Right ventricle myocardium inferior (tissue), 1 donor: ENCODE measurements at regions not wholly inside any gene's neighbourhood (a gene's known extent, or its start where the extent isn't known, plus 50 kb on each side); places are given as distances from the start of the nearest gene placed in this dataset.
"Not testable (repeated sequence)": the region's sequence is repeated elsewhere in the genome, so short reads cannot be mapped to it uniquely, and the experiment has no call there.

Source experiments
- ATAC-seq: fragments of 200-7000 bp; cut with Tn5 transposase; one replicate; pipeline ENCODE4 v1.9.1; 2020; ENCODE audit warnings: mild to moderate bottlenecking, moderate library complexity
- DNase-seq: peaks from one replicate; pipeline ENCODE4 v3.0.0; 2021; ENCODE audit errors: missing footprints
- intact Hi-C: fragments of 100-400 bp; cut with DNase I; formaldehyde crosslinking; loops from one replicate; pipeline ENCODE4 v1.11.0; 2022
- donor health status: DM: no; HTN: yes; CAD: no; lungs with severe emphysema.

DNA sequence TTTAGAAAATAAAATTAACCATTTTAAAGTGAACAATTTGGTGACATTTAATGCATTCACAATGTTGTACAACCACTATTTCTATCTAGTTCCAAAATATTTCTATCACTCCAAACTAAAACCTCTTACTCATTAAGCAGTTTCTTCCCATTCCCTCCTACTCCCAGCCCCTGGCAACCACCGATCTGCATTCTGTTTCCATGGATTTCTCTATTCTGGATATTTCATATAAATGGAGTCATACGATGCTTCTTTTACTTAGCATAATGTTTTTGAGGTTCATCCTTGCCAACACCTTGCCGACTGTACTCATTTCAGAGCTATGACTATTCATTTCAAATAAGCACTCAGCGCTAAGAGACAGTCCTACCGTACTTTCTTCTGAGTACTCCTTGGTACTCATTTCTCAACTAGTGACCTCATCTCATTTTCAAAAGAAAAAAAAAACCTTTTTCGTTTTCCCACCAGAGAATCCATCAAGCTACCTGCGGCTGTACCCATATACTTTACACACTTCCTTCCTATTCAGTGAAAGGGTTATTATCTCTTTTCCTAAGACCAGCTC is 259.2 kb downstream of the UTRN start:
- intact Hi-C loops, result no loop called here
- no peak for ATAC-seq
- no peak for DNase-seq

DNA sequence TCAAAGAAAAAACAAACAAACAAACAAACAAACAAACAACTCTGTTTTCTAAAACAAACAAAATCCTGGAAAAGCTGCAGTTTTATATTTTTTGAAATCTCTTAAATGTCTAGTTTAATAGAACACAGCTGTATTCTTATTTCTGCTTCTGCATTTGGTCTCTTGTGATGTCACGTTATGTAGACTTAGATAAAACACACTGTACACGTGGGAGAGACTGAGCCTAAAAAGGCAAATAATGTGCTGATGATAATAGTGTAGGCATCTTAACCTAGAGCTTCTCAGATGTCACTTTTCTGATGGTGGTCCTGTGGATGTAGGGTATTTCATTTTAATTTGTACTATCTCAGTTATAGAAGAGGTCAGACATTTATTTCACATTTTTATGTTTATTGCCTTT is 261.7 kb downstream of the UTRN start:
- DNase-seq (no peak), ATAC-seq (no peak)
- intact Hi-C loops, result no loop called here

DNA sequence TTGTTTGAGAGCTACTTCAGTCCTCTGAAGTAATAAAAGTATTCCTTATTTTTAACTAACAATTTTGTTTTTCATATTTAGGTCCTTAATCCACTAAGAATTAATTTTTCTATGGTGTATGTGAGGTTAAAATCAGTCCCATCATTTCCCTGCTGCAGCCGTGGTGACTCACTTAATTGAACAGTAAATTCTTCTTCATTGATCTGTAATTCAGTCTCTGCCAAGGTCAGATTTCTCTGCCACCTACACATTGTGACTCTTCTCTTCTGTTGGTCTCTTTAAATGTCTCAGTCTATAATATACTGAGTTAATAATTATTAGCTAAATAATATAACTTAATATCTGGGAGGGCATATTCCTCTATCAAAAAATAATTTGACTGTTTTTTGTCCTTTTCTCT is 262.3 kb downstream of the UTRN start:
- ATAC-seq, result no peak
- intact Hi-C loops, result no loop called here

GRCh38 chr6:144548536-144548935 is 263.4 kb downstream of the UTRN start:
- ATAC-seq (no peak), DNase-seq (no peak)
- intact Hi-C loops, result no loop called here

More for the DNA sequence above, 262.3 kb downstream of the UTRN start:
- DNase-seq, result no peak

DNA sequence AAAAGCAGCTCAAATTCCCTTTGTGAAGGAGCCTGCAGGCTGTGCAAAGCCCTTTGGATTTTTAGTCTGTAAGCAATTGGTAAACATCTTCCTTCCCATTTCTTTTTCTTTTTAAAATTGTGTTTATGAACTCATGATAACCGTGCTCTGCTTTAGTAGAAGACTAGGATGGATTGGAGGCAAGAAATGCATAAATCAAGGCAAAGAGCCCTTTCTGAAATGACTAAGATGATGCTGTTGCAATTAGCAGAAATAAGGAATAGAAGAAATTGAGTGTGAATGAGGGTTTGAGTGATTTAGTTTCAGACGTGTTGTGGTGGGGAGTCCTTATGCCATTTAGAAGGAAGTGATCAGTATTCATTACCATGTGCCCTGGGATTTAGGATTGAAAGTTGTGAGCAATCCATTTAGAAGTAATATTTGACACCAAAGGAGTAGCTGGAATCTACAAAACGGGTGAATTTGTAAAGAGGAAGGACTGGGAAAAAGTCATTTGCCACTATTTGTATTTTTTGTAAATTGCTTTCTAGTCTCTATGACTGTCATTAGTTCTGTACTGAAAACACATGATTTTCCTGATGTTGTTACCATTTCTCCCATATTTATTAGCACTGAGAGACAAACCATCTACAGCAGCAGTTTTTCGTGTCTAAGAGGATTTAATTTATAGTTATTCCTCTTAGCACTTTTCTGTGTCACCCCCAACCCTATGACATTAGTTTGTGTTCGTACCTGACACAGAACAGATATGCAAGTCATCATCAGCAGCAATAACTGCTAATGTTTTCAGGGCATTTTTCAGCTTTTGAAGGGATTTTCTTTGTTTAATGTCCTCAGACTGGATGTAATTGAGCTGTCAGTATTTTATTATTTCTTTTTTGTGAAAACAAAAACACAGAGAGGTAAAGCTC is 265.0 kb downstream of the UTRN start:
- no peak for ATAC-seq
- intact Hi-C loops, result no loop called here
- no peak for DNase-seq

DNA sequence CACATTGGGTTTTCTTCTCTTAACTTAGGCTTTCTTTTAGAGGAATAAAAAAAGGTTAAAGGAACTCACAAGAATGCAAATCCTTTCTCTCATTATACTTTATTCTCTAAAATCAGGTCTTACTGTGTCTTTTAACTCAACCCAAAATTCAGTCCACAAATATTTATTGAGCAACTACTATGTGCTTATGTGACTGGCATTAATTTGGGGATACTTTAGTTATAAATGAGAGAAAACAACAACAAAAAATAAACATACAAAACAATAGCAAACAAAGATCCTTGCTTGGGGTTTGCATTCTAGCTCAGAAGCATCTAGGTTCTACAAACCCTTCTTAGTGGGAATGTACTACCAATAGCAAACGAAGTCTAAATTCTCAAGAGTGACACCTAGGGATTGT is 266.2 kb downstream of the UTRN start:
- no peak for DNase-seq
- intact Hi-C loops, result no loop called here
- no peak for ATAC-seq

DNA sequence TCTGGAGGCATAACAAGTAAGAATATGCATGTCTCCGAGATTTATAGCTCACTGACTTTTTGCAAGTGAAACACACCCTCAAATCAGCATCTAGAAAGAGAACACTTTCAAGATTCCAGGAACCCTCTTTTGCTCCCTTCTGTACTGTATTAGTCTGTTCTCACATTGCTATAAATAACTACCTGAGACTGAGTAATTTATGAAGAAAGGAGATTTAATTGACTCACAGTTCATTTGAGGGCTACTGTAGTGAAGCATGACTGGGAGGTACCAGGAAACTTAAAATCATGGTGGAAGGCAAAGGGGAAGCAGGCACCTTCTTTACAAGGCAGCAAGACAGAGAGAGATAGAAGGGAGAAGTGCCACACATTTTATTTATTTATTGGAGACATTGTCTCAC is 269.9 kb downstream of the UTRN start:
- no peak for ATAC-seq
- no peak for DNase-seq
- intact Hi-C loops, result no loop called here

DNA sequence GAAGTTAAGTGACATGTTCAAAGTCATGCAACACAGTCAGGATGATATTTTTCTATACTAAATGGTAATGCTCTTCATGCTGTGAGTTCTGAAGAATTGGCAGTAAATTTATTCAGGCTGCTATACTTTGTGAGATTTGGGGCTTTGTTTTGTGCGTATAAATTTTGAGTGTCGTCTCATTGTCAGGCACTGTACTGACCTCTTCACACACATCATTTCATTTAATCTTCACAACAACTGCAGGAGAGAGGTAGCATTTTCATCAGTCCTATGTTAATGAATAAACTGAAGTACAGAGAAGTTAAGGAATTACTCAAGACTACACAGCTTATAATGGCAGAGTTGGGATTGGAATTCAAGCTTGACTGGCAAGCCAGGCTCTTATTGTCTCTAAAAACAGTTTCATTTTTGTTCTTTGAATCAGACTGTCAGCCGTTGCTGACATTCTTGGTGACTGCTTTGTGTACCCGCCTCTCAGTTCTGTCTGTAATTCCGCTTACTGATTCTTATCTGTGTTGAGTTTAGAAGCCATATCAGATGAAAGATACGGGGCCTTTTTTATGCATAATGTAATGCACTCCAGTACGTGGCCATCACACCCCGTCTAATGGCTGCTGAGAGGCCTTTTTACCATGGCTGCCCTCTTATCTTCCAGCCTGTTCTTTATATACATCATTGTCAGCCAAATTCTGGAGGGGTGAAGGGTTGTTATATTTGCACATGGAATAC is 274.9 kb downstream of the UTRN start:
- ATAC-seq, result no peak
- intact Hi-C loops, result no loop called here
- no peak for DNase-seq

DNA sequence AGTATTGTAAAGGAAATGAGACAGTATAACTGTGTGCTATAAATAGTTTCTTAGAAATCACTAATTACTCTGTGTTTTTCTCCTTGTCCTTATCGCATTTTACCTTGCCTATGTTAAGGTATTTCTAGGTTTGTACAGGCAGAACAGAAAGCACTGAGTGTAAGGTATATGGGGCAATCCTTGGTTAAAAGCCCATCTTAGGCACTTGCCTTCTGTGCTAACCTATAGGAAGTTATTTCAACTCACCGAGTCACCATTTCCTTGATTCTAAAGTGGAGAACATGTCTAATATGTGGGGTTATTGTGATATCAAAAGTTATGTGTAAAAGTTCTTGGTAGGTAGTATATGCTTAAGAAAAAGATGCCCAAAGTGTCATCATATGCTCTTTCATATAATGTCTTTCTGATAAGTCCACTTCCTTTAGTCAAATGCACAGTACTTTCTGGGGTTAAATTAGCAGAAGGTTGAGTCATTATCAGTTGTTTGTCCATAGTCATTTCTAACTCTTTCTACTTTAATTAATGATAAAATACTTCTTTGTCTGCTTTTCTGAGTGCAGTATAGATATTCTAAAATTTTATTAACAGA is 276.4 kb downstream of the UTRN start:
- intact Hi-C loops, result no loop called here
- ATAC-seq, result no peak

DNA sequence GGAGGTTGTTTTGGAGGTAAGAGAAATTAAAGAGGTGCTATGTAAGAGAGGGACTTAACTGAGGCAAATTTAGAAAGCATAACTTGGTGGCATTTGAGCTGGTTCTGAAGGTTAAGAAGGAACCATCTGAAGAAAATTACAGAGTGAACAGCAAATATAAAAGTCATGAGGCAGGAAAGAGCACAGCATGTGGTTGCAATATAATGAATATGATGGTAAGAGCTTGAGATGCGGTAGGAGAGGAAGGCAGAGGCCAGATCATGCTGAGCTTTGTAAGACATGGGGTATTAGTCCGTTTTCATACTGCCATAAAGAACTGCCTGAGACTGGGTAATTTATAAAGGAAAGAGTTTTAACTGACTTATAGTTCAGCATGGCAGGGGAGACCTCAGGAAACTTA is 279.1 kb downstream of the UTRN start:
- intact Hi-C loops, result no loop called here
- ATAC-seq, result no peak
- no peak for DNase-seq

More for the DNA sequence above, 276.4 kb downstream of the UTRN start:
- DNase-seq, result no peak

GRCh38 chr6:144566868-144567615 is 281.9 kb downstream of the UTRN start:
- ATAC-seq, result no peak
- intact Hi-C loops, result no loop called here
- no peak for DNase-seq

DNA sequence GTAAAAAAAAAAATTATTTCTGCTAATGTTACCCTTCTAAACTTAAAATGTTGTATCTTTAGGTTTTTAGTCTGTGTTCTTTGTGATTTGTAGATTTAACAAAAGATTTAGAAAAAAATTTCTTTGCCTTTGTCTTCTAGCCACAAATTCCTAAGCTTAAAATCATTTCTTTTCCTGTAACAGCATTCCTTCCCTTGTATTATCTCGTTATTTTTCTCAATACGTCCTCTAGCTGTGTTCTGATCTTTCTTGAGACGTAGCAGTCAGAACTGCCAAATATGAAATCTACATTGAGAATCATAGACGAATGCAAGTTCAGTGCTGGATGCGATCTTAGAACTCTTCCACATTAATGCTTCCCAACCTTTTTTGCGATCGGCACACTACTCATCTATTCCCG is 283.1 kb downstream of the UTRN start:
- intact Hi-C loops, result no loop called here
- ATAC-seq (no peak), DNase-seq (no peak)

- intact Hi-C loops, ATAC-seq, DNase-seq: not testable (repeated sequence)
Measured at GRCh38 chr6:144572541-144572940, 287.4 kb downstream of the UTRN start.

GRCh38 chr6:144574796-144575195 is 289.7 kb downstream of the UTRN start:
- no peak for DNase-seq
- ATAC-seq, result no peak
- intact Hi-C loops, result no loop called here

DNA sequence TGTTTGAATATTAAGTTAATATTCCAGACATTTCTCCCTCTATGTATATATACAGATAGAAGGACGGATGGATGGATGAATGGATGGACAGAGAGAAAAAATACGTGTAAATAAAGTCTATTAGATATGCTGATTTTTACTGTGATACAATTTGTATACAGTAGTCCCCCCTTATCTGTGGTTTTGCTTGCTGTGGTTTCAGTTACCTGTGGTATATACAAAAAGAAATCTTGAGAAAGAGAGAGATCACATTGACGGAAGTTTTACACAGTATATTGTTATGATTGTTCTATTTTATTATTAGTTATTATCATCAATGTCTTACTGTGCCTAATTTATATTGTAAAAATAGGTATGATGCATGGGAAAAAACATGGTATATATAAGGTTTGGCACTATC is 290.2 kb downstream of the UTRN start:
- intact Hi-C loops, result no loop called here
- ATAC-seq (no peak), DNase-seq (no peak)

- ATAC-seq (no peak), DNase-seq (no peak)
- intact Hi-C loops, result no loop called here
Measured at GRCh38 chr6:144576871-144577270, 291.7 kb downstream of the UTRN start.

DNA sequence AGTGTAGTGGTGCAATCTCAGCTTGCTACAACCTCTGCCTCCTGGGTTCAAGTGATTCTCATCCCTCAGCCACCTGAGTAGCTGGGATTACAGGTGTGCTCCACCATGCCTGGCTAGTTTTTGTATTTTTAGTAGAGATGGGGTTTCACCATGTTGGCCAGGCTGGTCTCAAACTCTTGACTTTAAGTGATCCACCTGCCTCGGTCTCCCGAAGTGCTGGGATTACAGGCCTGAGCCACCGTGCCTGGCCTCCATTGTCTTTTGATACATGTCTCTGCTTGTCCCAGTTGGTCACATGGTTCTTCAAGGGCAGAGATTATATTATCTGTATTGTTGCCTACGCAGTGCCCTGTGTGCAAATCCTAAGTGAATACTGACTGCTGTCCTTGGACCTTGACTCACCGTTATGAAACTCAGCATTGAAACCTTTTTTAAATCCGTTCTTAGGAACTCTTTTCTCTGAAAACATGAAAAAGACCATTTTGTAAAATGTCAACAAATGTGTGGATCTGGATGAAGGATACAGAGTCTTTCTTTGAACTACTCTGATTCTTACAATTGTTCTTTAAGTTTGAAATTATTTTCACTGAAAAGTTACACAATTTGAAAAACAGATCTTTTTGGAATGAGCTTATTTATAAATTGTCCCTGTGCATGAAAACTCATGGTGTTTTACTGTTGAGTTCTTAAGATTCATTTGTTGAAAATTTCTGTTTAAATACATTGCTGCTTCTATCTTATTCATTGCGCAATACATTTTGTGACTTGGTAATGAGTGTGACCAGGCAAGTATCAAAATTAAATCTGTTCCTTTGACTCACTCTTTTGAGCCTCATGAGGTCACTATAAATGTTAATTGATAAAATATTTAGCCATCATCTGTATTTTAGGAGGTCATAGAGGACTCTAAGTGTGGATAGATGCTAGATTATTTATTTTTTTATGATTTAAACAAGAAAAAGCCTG is 293.5 kb downstream of the UTRN start:
- ATAC-seq (no peak), DNase-seq (no peak)
- intact Hi-C loops, result no loop called here

DNA sequence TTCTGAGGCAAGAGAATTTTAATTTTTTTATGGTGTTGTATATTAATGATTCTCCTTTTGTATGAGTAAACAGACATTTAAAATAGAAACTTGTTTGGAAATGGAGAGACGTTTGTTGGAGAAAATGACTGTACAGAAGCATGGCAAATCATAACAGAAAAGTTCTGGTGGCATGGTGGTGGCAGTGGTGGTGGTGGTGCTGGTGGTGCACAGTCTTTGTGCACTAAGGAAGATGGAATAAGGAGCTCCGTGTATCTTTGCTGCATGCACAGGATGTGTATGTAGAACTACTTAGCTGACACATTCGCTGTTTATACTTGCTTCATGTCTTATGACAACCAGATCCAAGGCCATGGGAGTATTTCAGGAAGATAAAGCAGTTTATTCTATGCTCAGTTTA is 294.9 kb downstream of the UTRN start:
- intact Hi-C loops, result loop anchor here (10.0 kb wide), 2 partner anchors 445 to 1055 kb away; no protein-coding TSS in a partner anchor
- DNase-seq, result no peak
- ATAC-seq, result no peak
